H9 (cell line): ENCODE measurements at regions not wholly inside any gene's neighbourhood (a gene's known extent, or its start where the extent isn't known, plus 50 kb on each side); places are given as distances from the start of the nearest gene placed in this dataset.

ENCODE experiments used
- DNase-seq: peaks from one replicate; pipeline ENCODE4 v3.0.0-alpha.2; 2017
- H2AFZ ChIP-seq: one replicate; pipeline ENCODE4 v1.6.1; 2013; ENCODE audit warnings: mild to moderate bottlenecking, low read length, control low read depth, moderate library complexity
- H2AK5ac ChIP-seq: 2 replicates; pipeline ENCODE4 v1.6.1; 2013; ENCODE audit warnings: low read length, control low read depth, mixed read lengths; ENCODE audit not compliant: insufficient read length
- H2BK120ac ChIP-seq: one replicate; pipeline ENCODE4 v1.6.1; 2013; ENCODE audit warnings: low read depth, mild to moderate bottlenecking, low read length, control low read depth, inconsistent platforms; ENCODE audit not compliant: poor library complexity, severe bottlenecking
- H2BK12ac ChIP-seq: 2 replicates; pipeline ENCODE4 v1.6.1; 2013; ENCODE audit warnings: low read length, control low read depth, mixed read lengths, low read depth; ENCODE audit not compliant: insufficient read length
- H2BK15ac ChIP-seq: 2 replicates; pipeline ENCODE4 v1.6.1; 2013; ENCODE audit warnings: low read depth, low read length, control low read depth
- H2BK20ac ChIP-seq: one replicate; pipeline ENCODE4 v1.6.1; 2013; ENCODE audit warnings: low read depth, mild to moderate bottlenecking, low read length, control low read depth, inconsistent platforms; ENCODE audit not compliant: poor library complexity, severe bottlenecking
- H2BK5ac ChIP-seq: 2 replicates; pipeline ENCODE4 v1.6.1; 2013; ENCODE audit warnings: low read length, control low read depth, mixed read lengths; ENCODE audit not compliant: insufficient read length
- H3K14ac ChIP-seq: 2 replicates; pipeline ENCODE4 v1.6.1; 2013; ENCODE audit warnings: low read length, control low read depth; ENCODE audit not compliant: insufficient read depth
- H3K18ac ChIP-seq: 2 replicates; pipeline ENCODE4 v1.6.1; 2013; ENCODE audit warnings: low read depth, mild to moderate bottlenecking, mixed read lengths, low read length, control low read depth; ENCODE audit not compliant: insufficient read length
- H3K23ac ChIP-seq: 2 replicates; pipeline ENCODE4 v1.6.1; 2013; ENCODE audit warnings: low read length, control low read depth, mixed read lengths, low read depth; ENCODE audit not compliant: insufficient read length
- H3K23me2 ChIP-seq: 2 replicates; pipeline ENCODE4 v1.6.1; 2013; ENCODE audit warnings: low read depth, mild to moderate bottlenecking, mixed read lengths, low read length, control low read depth; ENCODE audit not compliant: insufficient read length, poor library complexity, severe bottlenecking
- H3K27ac ChIP-seq: 2 replicates; pipeline ENCODE4 v1.5.1; 2013; ENCODE audit warnings: low read length, control low read depth, mixed read lengths, low read depth; ENCODE audit not compliant: insufficient read length
- H3K27me3 ChIP-seq: 2 replicates; pipeline ENCODE4 v1.6.1; 2013; ENCODE audit warnings: low read length, control low read depth, inconsistent platforms; ENCODE audit not compliant: insufficient read depth
- H3K4ac ChIP-seq: 2 replicates; pipeline ENCODE4 v1.6.1; 2013; ENCODE audit warnings: low read depth, mild to moderate bottlenecking, control low read depth, inconsistent platforms, low read length, moderate library complexity
- H3K4me1 ChIP-seq: 2 replicates; pipeline ENCODE4 v1.6.1; 2013; ENCODE audit warnings: low read length, control low read depth, inconsistent platforms; ENCODE audit not compliant: insufficient read depth
- H3K4me2 ChIP-seq: 2 replicates; pipeline ENCODE4 v1.6.1; 2013; ENCODE audit warnings: low read length, control low read depth, mixed read lengths; ENCODE audit not compliant: insufficient read length, insufficient read depth
- H3K56ac ChIP-seq: 2 replicates; pipeline ENCODE4 v1.6.1; 2013; ENCODE audit warnings: low read depth, mild to moderate bottlenecking, mixed read lengths, low read length, control low read depth; ENCODE audit not compliant: insufficient read length
- H3K79me1 ChIP-seq: 2 replicates; pipeline ENCODE4 v1.6.1; 2013; ENCODE audit warnings: low read depth, mild to moderate bottlenecking, moderate library complexity, low read length, control low read depth, inconsistent platforms; ENCODE audit not compliant: insufficient read depth, poor library complexity, severe bottlenecking
- H3K79me2 ChIP-seq: 2 replicates; pipeline ENCODE4 v1.6.1; 2013; ENCODE audit warnings: low read length, control low read depth, inconsistent platforms; ENCODE audit not compliant: insufficient read depth
- H3K9ac ChIP-seq: 2 replicates; pipeline ENCODE4 v1.6.1; 2013; ENCODE audit warnings: low read length, control low read depth, mixed read lengths; ENCODE audit not compliant: insufficient read length; ENCODE audit errors: extremely low read depth
- H3K9me3 ChIP-seq: one replicate; pipeline ENCODE4 v1.6.1; 2013; ENCODE audit warnings: low read depth, low read length, inconsistent platforms; ENCODE audit not compliant: control insufficient read depth
- H3T11ph ChIP-seq: one replicate; pipeline ENCODE4 v1.6.1; 2013; ENCODE audit warnings: mild to moderate bottlenecking, low read length, control low read depth, inconsistent platforms
- H4K20me1 ChIP-seq: one replicate; pipeline ENCODE4 v1.6.1; 2013; ENCODE audit not compliant: control insufficient read depth, insufficient read length, insufficient read depth
- H4K5ac ChIP-seq: 2 replicates; pipeline ENCODE4 v1.6.1; 2013; ENCODE audit warnings: low read depth, mild to moderate bottlenecking, mixed read lengths, low read length, control low read depth; ENCODE audit not compliant: insufficient read length
- H4K8ac ChIP-seq: replicated peaks from 2 replicates; pipeline ENCODE4 v1.6.1; 2013; ENCODE audit warnings: low read length, control low read depth, mixed read lengths, low read depth; ENCODE audit not compliant: insufficient read length
- H4K91ac ChIP-seq: 2 replicates; pipeline ENCODE4 v1.6.1; 2013; ENCODE audit warnings: low read depth, mild to moderate bottlenecking, moderate library complexity, mixed read lengths, low read length, control low read depth; ENCODE audit not compliant: insufficient read length
- H3K27ac Mint-ChIP-seq, 3 experiments: 2 replicates in 2 of 3; 3 replicates in 1 of 3; pipeline ENCODE4 v1.8.0; 2020 to 2021; ENCODE audit warnings: mixed read lengths in 3 of 3, mild to moderate bottlenecking in 1 of 3, moderate library complexity in 1 of 3
- H3K27me3 Mint-ChIP-seq: 2 replicates; pipeline ENCODE4 v1.8.0; 2021; ENCODE audit warnings: low read depth, mild to moderate bottlenecking, moderate library complexity, mixed read lengths
- H3K36me3 Mint-ChIP-seq, 3 experiments: 2 replicates in 2 of 3; 3 replicates in 1 of 3; pipeline ENCODE4 v1.8.0; 2020 to 2021; ENCODE audit warnings: low read depth in 3 of 3, mixed read lengths in 3 of 3; ENCODE audit not compliant: insufficient read depth in 1 of 3
- H3K4me1 Mint-ChIP-seq, 2 experiments: 2 replicates each; pipeline ENCODE4 v1.8.0; 2020; ENCODE audit warnings: mixed read lengths in 2 of 2
- H3K4me3 Mint-ChIP-seq, 2 experiments: 2 replicates in 1 of 2; 3 replicates in 1 of 2; pipeline ENCODE4 v1.8.0; 2020 to 2021; ENCODE audit warnings: mild to moderate bottlenecking in 2 of 2, mixed read lengths in 2 of 2, moderate library complexity in 1 of 2
- H3K9me3 Mint-ChIP-seq, 2 experiments: 2 replicates in 1 of 2; 3 replicates in 1 of 2; pipeline ENCODE4 v1.8.0; 2020; ENCODE audit warnings: mild to moderate bottlenecking in 2 of 2, mixed read lengths in 2 of 2, moderate library complexity in 1 of 2
- CTCF ChIP-seq: fragments of 200-600 bp; sonication (generic); conservative IDR thresholded peaks from 3 replicates; pipeline ENCODE4 v1.8.0; 2021; ENCODE audit warnings: antibody characterized with exemption, mild to moderate bottlenecking
- WGBS: extraction: QIAGEN DNeasy Blood & Tissue Kit; methylation state at CpG from one replicate; pipeline ENCODE4 v1.1.7; 2013; ENCODE audit warnings: missing lambda C conversion rate, low lambda C conversion rate, mixed read lengths; ENCODE audit not compliant: insufficient read length; ENCODE audit errors: extremely low coverage; 5-methylcytosine and 5-hydroxymethylcytosine counted together

GRCh38 chr16:49165025-49165424 lies 116.6 kb downstream of the CBLN1 start:
- peaks cover 5% of the 10 kb centered on the region; the same call in 1 of the 2 replicates for H3K4me1 ChIP-seq
- H3K9me3 ChIP-seq: no peaks in the 10 kb centered on the region
- WGBS: no CpG with 5 or more reads among the region's 1 CpG
- no peak overlapping the region for H3K27ac ChIP-seq
- H4K8ac ChIP-seq: no peak overlapping the region
- Mint-ChIP-seq H3K27ac (no peak overlapping the region), H3K36me3 (no peaks in the 10 kb centered on the region), H3K4me1 (peaks cover 35 to 38% of the 10 kb centered on the region in 2 experiments), H3K9me3 (no peaks in the 10 kb centered on the region), H3K27me3 (peaks cover 2% of the 10 kb centered on the region), H3K4me3 (no peak overlapping the region)
- H3T11ph ChIP-seq: no peak overlapping the region
- H3K79me2 ChIP-seq: no peaks in the 10 kb centered on the region
- no peak for DNase-seq
- no peak overlapping the region for H3K4me2 ChIP-seq
- no peak overlapping the region for H3K56ac ChIP-seq
- no peak overlapping the region for H3K18ac ChIP-seq
- no peak overlapping the region for H2BK20ac ChIP-seq
- H2BK12ac ChIP-seq: no peak overlapping the region
- no peak overlapping the region for H3K14ac ChIP-seq
- no peak overlapping the region for H4K91ac ChIP-seq
- no peak overlapping the region for H2BK5ac ChIP-seq
- H2BK120ac ChIP-seq: no peak overlapping the region
- H2AFZ ChIP-seq: no peak overlapping the region
- H2AK5ac ChIP-seq: no peak overlapping the region
- no peak overlapping the region for H4K5ac ChIP-seq
- H3K23me2 ChIP-seq: no peaks in the 10 kb centered on the region
- no peak overlapping the region for H2BK15ac ChIP-seq
- no peaks in the 10 kb centered on the region for H4K20me1 ChIP-seq
- H3K9ac ChIP-seq: no peak overlapping the region
- no peak overlapping the region for H3K23ac ChIP-seq
- TF ChIP-seq CTCF: no peak
- no peaks in the 10 kb centered on the region for H3K79me1 ChIP-seq
- H3K27me3 ChIP-seq: no peaks in the 10 kb centered on the region
- no peak overlapping the region for H3K4ac ChIP-seq
